GM23338 (cell line): ENCODE measurements at regions not wholly inside any gene's neighbourhood (a gene's known extent, or its start where the extent isn't known, plus 50 kb on each side); places are given as distances from the start of the nearest gene placed in this dataset.

Source experiments
- ATAC-seq: fragments of 200-7000 bp; cut with Tn5 transposase; 3 replicates; pipeline ENCODE4 v1.9.1; 2020
- DNase-seq: peaks from one replicate; pipeline ENCODE4 v3.0.0-alpha.2; 2015; ENCODE audit warnings: low spot score
- H2AFZ ChIP-seq: fragments of 200-600 bp; sonication (generic); 2 replicates; pipeline ENCODE4 v1.8.0; 2016; ENCODE audit warnings: antibody characterized with exemption, mild to moderate bottlenecking, moderate library complexity
- H3F3A ChIP-seq: fragments of 200-600 bp; sonication (generic); replicated peaks from 2 replicates; pipeline ENCODE4 v1.8.0; 2017; ENCODE audit warnings: antibody characterized with exemption, mixed run types, low read depth
- H3K27ac ChIP-seq: fragments of 200-600 bp; sonication (generic); 2 replicates; pipeline ENCODE4 v1.6.1; 2016; ENCODE audit warnings: low read depth
- H3K27me3 ChIP-seq: fragments of 200-600 bp; sonication (generic); 2 replicates; pipeline ENCODE4 v1.8.0; 2016; ENCODE audit warnings: mild to moderate bottlenecking, mixed run types, moderate library complexity; ENCODE audit not compliant: insufficient read depth
- H3K36me3 ChIP-seq: fragments of 200-600 bp; sonication (generic); 2 replicates; pipeline ENCODE4 v1.8.0; 2016; ENCODE audit warnings: mild to moderate bottlenecking; ENCODE audit not compliant: insufficient read depth
- H3K4me1 ChIP-seq: fragments of 200-600 bp; sonication (generic); 2 replicates; pipeline ENCODE4 v1.8.0; 2016; ENCODE audit warnings: mild to moderate bottlenecking, moderate library complexity; ENCODE audit not compliant: insufficient read depth
- H3K4me2 ChIP-seq: fragments of 200-600 bp; sonication (generic); 2 replicates; pipeline ENCODE4 v1.7.1; 2017; ENCODE audit warnings: mixed run types
- H3K4me3 ChIP-seq: fragments of 200-600 bp; sonication (generic); 2 replicates; pipeline ENCODE4 v1.6.1; 2016; ENCODE audit warnings: mixed run types
- H3K79me2 ChIP-seq: fragments of 200-600 bp; sonication (generic); replicated peaks from 2 replicates; pipeline ENCODE4 v1.8.0; 2017; ENCODE audit warnings: mild to moderate bottlenecking; ENCODE audit not compliant: insufficient read depth
- H3K9me2 ChIP-seq: fragments of 200-600 bp; sonication (generic); 2 replicates; pipeline ENCODE4 v1.8.0; 2017; ENCODE audit not compliant: insufficient read depth
- H4K20me1 ChIP-seq: fragments of 200-600 bp; sonication (generic); replicated peaks from 2 replicates; pipeline ENCODE4 v1.8.0; 2017; ENCODE audit warnings: mild to moderate bottlenecking; ENCODE audit not compliant: insufficient read depth
- H3K27ac Mint-ChIP-seq: 2 replicates; pipeline ENCODE4 v1.8.0; 2020; ENCODE audit warnings: inconsistent platforms, mild to moderate bottlenecking, moderate library complexity, mixed read lengths
- H3K27me3 Mint-ChIP-seq: 3 replicates; pipeline ENCODE4 v1.8.0; 2022; ENCODE audit warnings: low read depth, mild to moderate bottlenecking, moderate library complexity, mixed read lengths, inconsistent platforms; ENCODE audit not compliant: insufficient read depth, poor library complexity
- H3K36me3 Mint-ChIP-seq: 3 replicates; pipeline ENCODE4 v1.8.0; 2021; ENCODE audit warnings: low read depth, mild to moderate bottlenecking, inconsistent platforms, moderate library complexity, mixed read lengths
- H3K4me1 Mint-ChIP-seq: 3 replicates; pipeline ENCODE4 v1.8.0; 2020; ENCODE audit warnings: mild to moderate bottlenecking, inconsistent platforms, mixed read lengths
- H3K4me3 Mint-ChIP-seq: 3 replicates; pipeline ENCODE4 v1.8.0; 2021; ENCODE audit warnings: moderate library complexity, mild to moderate bottlenecking, inconsistent platforms, mixed read lengths
- H3K9me3 Mint-ChIP-seq: 3 replicates; pipeline ENCODE4 v1.8.0; 2020; ENCODE audit warnings: moderate library complexity, mild to moderate bottlenecking, inconsistent platforms, mixed read lengths
- CREB1 ChIP-seq: fragments of 250-450 bp; sonication (Bioruptor Pico); IDR thresholded peaks from 2 replicates; pipeline ENCODE4 v1.5.0; 2020; ENCODE audit warnings: low read depth, mild to moderate bottlenecking, moderate library complexity
- EZH2 ChIP-seq: fragments of 200-600 bp; sonication (generic); IDR thresholded peaks from one replicate; pipeline ENCODE4 v1.8.0; 2017; ENCODE audit warnings: antibody characterized with exemption, mild to moderate bottlenecking, low read depth; ENCODE audit not compliant: unreplicated experiment
- EZH2phosphoT487 ChIP-seq: fragments of 200-600 bp; sonication (generic); IDR thresholded peaks from one replicate; pipeline ENCODE4 v1.8.1; 2018; ENCODE audit warnings: antibody characterized with exemption; ENCODE audit not compliant: unreplicated experiment
- JUNB ChIP-seq: IDR thresholded peaks from one replicate; pipeline ENCODE4 v1.6.1; 2016; ENCODE audit warnings: antibody characterized with exemption; ENCODE audit not compliant: unreplicated experiment
- NANOG ChIP-seq: IDR thresholded peaks from 2 replicates; pipeline ENCODE4 v1.6.1; 2016; ENCODE audit warnings: antibody characterized with exemption, borderline replicate concordance
- POLR2AphosphoS5 ChIP-seq: IDR thresholded peaks from 2 replicates; pipeline ENCODE4 v1.6.1; 2016; ENCODE audit warnings: antibody characterized with exemption, low read depth
- STAT1 ChIP-seq: IDR thresholded peaks from one replicate; pipeline ENCODE4 v1.6.1; 2016; ENCODE audit warnings: antibody characterized with exemption; ENCODE audit not compliant: unreplicated experiment
- TF ChIP-seq, protein P1 (sequence below): fragments of 250-450 bp; sonication (Bioruptor Pico); IDR thresholded peaks from 2 replicates; pipeline ENCODE4 v1.5.0; 2020; ENCODE audit warnings: mild to moderate bottlenecking, moderate library complexity
- TF ChIP-seq, protein P2 (sequence below), 2 experiments: fragments of 200-600 bp in 1 of 2; sonication (generic) in 1 of 2; conservative IDR thresholded peaks; 2 replicates each; pipeline versions ENCODE4 v1.5.1 to v1.6.1; 2016 to 2017; ENCODE audit warnings: antibody characterized with exemption in 2 of 2, low read depth in 2 of 2, mild to moderate bottlenecking in 2 of 2, moderate library complexity in 1 of 2
- TF ChIP-seq, protein P3 (sequence below): IDR thresholded peaks from one replicate; pipeline ENCODE4 v1.6.1; 2018; ENCODE audit warnings: antibody characterized with exemption; ENCODE audit not compliant: unreplicated experiment

DNA sequence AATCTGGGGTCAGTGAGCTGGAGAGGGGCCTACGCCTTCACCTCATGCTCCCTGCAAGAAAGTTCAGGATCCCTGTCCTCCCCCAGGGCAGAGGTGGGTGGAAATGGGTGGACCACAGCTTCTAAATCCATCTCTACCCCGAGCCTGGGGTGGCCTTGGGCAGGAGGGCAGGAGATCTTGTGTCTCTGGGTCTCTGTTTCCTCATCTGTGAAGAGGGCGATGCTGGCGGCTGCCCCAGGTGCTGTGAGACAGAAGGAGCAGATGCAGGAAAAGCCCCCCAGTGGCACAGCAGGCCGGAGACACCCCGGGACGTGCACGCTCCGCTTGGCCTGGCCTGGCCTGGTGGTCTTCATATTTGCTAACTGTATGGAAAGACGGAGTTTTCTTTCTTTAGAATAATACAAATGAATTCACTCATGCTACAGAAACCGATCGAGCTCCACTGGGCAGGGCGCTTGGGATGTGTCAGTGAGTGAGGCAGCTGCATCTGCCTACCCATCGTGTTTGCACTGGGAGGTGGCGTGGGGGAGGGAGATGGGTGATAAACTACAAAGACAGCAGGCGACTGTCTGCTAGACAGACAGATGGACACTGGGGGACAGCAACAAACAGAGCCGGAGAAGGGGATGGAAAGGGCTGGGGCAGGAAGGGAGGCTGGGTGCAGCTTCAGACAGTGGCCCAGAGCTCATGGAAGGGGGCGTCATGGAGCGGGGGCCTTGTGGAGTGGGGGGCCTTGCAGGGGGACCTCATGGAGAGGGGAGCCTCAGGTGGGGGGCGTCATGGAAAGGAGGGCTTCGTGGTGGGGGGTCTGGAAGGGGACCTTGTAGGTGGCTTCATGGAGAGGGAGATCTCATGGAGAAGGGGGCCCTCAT is 136.2 kb downstream of the CPZ start:
- H3K27me3 Mint-ChIP-seq: peaks cover 7% of the 10 kb centered on the region
- no peak overlapping the region for H3K27ac Mint-ChIP-seq
- no peaks in the 10 kb centered on the region for H3K79me2 ChIP-seq
- peaks cover 10% of the 10 kb centered on the region for H3K4me1 Mint-ChIP-seq
- no peak for DNase-seq
- no peak overlapping the region for H3K4me3 Mint-ChIP-seq
- H3K27ac ChIP-seq: no peak overlapping the region
- H2AFZ ChIP-seq: no peak overlapping the region
- H3K27me3 ChIP-seq: no peaks in the 10 kb centered on the region
- H3F3A ChIP-seq: no peaks in the 10 kb centered on the region
- peaks cover 23% of the 10 kb centered on the region; the same call in 2 of the 3 replicates for H3K9me3 Mint-ChIP-seq
- no peak overlapping the region for H3K4me2 ChIP-seq
- H3K4me1 ChIP-seq: no peaks in the 10 kb centered on the region
- TF ChIP-seq, protein P1, sequence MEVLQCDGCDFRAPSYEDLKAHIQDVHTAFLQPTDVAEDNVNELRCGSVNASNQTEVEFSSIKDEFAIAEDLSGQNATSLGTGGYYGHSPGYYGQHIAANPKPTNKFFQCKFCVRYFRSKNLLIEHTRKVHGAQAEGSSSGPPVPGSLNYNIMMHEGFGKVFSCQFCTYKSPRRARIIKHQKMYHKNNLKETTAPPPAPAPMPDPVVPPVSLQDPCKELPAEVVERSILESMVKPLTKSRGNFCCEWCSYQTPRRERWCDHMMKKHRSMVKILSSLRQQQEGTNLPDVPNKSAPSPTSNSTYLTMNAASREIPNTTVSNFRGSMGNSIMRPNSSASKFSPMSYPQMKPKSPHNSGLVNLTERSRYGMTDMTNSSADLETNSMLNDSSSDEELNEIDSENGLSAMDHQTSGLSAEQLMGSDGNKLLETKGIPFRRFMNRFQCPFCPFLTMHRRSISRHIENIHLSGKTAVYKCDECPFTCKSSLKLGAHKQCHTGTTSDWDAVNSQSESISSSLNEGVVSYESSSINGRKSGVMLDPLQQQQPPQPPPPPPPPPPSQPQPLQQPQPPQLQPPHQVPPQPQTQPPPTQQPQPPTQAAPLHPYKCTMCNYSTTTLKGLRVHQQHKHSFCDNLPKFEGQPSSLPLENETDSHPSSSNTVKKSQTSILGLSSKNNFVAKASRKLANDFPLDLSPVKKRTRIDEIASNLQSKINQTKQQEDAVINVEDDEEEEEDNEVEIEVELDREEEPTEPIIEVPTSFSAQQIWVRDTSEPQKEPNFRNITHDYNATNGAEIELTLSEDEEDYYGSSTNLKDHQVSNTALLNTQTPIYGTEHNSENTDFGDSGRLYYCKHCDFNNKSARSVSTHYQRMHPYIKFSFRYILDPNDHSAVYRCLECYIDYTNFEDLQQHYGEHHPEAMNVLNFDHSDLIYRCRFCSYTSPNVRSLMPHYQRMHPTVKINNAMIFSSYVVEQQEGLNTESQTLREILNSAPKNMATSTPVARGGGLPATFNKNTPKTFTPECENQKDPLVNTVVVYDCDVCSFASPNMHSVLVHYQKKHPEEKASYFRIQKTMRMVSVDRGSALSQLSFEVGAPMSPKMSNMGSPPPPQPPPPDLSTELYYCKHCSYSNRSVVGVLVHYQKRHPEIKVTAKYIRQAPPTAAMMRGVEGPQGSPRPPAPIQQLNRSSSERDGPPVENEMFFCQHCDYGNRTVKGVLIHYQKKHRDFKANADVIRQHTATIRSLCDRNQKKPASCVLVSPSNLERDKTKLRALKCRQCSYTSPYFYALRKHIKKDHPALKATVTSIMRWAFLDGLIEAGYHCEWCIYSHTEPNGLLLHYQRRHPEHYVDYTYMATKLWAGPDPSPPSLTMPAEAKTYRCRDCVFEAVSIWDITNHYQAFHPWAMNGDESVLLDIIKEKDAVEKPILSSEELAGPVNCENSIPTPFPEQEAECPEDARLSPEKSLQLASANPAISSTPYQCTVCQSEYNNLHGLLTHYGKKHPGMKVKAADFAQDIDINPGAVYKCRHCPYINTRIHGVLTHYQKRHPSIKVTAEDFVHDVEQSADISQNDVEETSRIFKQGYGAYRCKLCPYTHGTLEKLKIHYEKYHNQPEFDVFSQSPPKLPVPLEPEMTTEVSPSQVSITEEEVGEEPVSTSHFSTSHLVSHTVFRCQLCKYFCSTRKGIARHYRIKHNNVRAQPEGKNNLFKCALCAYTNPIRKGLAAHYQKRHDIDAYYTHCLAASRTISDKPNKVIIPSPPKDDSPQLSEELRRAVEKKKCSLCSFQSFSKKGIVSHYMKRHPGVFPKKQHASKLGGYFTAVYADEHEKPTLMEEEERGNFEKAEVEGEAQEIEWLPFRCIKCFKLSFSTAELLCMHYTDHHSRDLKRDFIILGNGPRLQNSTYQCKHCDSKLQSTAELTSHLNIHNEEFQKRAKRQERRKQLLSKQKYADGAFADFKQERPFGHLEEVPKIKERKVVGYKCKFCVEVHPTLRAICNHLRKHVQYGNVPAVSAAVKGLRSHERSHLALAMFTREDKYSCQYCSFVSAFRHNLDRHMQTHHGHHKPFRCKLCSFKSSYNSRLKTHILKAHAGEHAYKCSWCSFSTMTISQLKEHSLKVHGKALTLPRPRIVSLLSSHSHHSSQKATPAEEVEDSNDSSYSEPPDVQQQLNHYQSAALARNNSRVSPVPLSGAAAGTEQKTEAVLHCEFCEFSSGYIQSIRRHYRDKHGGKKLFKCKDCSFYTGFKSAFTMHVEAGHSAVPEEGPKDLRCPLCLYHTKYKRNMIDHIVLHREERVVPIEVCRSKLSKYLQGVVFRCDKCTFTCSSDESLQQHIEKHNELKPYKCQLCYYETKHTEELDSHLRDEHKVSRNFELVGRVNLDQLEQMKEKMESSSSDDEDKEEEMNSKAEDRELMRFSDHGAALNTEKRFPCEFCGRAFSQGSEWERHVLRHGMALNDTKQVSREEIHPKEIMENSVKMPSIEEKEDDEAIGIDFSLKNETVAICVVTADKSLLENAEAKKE: no peak
- TF ChIP-seq, protein P2, sequence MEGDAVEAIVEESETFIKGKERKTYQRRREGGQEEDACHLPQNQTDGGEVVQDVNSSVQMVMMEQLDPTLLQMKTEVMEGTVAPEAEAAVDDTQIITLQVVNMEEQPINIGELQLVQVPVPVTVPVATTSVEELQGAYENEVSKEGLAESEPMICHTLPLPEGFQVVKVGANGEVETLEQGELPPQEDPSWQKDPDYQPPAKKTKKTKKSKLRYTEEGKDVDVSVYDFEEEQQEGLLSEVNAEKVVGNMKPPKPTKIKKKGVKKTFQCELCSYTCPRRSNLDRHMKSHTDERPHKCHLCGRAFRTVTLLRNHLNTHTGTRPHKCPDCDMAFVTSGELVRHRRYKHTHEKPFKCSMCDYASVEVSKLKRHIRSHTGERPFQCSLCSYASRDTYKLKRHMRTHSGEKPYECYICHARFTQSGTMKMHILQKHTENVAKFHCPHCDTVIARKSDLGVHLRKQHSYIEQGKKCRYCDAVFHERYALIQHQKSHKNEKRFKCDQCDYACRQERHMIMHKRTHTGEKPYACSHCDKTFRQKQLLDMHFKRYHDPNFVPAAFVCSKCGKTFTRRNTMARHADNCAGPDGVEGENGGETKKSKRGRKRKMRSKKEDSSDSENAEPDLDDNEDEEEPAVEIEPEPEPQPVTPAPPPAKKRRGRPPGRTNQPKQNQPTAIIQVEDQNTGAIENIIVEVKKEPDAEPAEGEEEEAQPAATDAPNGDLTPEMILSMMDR (conservative IDR thresholded peaks at IDR 0.05; ENCODE audit: low read depth in 2 of 2): no peak
- TF ChIP-seq, protein P3, sequence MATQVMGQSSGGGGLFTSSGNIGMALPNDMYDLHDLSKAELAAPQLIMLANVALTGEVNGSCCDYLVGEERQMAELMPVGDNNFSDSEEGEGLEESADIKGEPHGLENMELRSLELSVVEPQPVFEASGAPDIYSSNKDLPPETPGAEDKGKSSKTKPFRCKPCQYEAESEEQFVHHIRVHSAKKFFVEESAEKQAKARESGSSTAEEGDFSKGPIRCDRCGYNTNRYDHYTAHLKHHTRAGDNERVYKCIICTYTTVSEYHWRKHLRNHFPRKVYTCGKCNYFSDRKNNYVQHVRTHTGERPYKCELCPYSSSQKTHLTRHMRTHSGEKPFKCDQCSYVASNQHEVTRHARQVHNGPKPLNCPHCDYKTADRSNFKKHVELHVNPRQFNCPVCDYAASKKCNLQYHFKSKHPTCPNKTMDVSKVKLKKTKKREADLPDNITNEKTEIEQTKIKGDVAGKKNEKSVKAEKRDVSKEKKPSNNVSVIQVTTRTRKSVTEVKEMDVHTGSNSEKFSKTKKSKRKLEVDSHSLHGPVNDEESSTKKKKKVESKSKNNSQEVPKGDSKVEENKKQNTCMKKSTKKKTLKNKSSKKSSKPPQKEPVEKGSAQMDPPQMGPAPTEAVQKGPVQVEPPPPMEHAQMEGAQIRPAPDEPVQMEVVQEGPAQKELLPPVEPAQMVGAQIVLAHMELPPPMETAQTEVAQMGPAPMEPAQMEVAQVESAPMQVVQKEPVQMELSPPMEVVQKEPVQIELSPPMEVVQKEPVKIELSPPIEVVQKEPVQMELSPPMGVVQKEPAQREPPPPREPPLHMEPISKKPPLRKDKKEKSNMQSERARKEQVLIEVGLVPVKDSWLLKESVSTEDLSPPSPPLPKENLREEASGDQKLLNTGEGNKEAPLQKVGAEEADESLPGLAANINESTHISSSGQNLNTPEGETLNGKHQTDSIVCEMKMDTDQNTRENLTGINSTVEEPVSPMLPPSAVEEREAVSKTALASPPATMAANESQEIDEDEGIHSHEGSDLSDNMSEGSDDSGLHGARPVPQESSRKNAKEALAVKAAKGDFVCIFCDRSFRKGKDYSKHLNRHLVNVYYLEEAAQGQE: no peak
- TF ChIP-seq POLR2AphosphoS5 (no peak), EZH2 (no peak), EZH2phosphoT487 (no peak), JUNB (no peak), NANOG (no peak), STAT1 (no peak), CREB1 (CRISPR knock-in tag) (no peak)
- peaks cover 4% of the 10 kb centered on the region; the same call in 1 of the 3 replicates for H3K36me3 Mint-ChIP-seq
- H3K4me3 ChIP-seq: no peak overlapping the region
- ATAC-seq: no peak
- no peaks in the 10 kb centered on the region for H4K20me1 ChIP-seq
- no peaks in the 10 kb centered on the region for H3K36me3 ChIP-seq
- H3K9me2 ChIP-seq: no peaks in the 10 kb centered on the region
